ENCODE measurements at regions not wholly inside any gene's neighbourhood (a gene's known extent, or its start where the extent isn't known, plus 50 kb on each side); places are given as distances from the start of the nearest gene placed in this dataset.

DNA sequence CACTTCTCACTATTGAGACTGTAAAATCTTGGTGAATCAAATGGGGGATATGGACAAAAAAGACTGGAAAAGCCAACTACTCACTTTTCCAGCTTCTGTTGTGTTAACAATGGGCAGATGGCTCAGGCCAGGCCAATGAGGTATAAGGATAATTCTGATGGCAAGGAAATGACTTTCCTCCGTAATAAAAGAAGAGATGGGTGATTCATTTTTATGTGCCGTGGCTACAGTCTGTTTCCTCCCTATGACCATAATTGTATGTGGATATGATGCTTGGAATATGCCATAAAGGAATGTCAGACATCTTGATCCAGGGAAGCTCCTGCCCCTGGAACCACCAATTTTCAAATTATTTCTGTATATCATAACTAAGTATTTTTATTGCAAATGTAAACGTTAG is 406.8 kb downstream of the CCDC85A start:
- TF ChIP-seq POLR2AphosphoS5 (IDR thresholded peaks at IDR 0.05; ENCODE audit: low read depth, low read length) (no peak), TCF7L2 (IDR thresholded peaks at IDR 0.05; ENCODE audit: low read depth, low read length) (no peak)
- TF ChIP-seq, protein P1, sequence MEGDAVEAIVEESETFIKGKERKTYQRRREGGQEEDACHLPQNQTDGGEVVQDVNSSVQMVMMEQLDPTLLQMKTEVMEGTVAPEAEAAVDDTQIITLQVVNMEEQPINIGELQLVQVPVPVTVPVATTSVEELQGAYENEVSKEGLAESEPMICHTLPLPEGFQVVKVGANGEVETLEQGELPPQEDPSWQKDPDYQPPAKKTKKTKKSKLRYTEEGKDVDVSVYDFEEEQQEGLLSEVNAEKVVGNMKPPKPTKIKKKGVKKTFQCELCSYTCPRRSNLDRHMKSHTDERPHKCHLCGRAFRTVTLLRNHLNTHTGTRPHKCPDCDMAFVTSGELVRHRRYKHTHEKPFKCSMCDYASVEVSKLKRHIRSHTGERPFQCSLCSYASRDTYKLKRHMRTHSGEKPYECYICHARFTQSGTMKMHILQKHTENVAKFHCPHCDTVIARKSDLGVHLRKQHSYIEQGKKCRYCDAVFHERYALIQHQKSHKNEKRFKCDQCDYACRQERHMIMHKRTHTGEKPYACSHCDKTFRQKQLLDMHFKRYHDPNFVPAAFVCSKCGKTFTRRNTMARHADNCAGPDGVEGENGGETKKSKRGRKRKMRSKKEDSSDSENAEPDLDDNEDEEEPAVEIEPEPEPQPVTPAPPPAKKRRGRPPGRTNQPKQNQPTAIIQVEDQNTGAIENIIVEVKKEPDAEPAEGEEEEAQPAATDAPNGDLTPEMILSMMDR (IDR thresholded peaks at IDR 0.05), result no peak
- TF ChIP-seq, protein P2, sequence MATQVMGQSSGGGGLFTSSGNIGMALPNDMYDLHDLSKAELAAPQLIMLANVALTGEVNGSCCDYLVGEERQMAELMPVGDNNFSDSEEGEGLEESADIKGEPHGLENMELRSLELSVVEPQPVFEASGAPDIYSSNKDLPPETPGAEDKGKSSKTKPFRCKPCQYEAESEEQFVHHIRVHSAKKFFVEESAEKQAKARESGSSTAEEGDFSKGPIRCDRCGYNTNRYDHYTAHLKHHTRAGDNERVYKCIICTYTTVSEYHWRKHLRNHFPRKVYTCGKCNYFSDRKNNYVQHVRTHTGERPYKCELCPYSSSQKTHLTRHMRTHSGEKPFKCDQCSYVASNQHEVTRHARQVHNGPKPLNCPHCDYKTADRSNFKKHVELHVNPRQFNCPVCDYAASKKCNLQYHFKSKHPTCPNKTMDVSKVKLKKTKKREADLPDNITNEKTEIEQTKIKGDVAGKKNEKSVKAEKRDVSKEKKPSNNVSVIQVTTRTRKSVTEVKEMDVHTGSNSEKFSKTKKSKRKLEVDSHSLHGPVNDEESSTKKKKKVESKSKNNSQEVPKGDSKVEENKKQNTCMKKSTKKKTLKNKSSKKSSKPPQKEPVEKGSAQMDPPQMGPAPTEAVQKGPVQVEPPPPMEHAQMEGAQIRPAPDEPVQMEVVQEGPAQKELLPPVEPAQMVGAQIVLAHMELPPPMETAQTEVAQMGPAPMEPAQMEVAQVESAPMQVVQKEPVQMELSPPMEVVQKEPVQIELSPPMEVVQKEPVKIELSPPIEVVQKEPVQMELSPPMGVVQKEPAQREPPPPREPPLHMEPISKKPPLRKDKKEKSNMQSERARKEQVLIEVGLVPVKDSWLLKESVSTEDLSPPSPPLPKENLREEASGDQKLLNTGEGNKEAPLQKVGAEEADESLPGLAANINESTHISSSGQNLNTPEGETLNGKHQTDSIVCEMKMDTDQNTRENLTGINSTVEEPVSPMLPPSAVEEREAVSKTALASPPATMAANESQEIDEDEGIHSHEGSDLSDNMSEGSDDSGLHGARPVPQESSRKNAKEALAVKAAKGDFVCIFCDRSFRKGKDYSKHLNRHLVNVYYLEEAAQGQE (IDR thresholded peaks at IDR 0.05; ENCODE audit: insufficient read depth in 1 of 2, low read depth in 2 of 2, low read length in 1 of 2), result no peak

Data from Panc1 (cell line).